ENCODE measurements at regions not wholly inside any gene's neighbourhood (a gene's known extent, or its start where the extent isn't known, plus 50 kb on each side); places are given as distances from the start of the nearest gene placed in this dataset.

- Histone ChIP-seq H3K27me3 (no peaks in the 10 kb centered on the region), H3K4me1 (peaks cover 0 to 22% (median 17%) of the 10 kb centered on the region in 4 donors), H3K27ac (replicated peaks in 1 of 4) (peak overlapping the region in 2 of 4 donors; percentile 18), H3K36me3 (no peaks in the 10 kb centered on the region), H3K9me3 (no peaks in the 10 kb centered on the region), H3K4me3 (no peak overlapping the region)
- WGBS, result 53% methylated on average over 7 of the region's 7 CpGs
- no peak for TF ChIP-seq POLR2A (IDR thresholded peaks at IDR 0.05; ENCODE audit: low read depth)
- intact Hi-C loops (cut with DNase I), result no loop called here
- no peak for DNase-seq (ENCODE audit: extremely low spot score)
These were observed 364.8 kb downstream of the PDGFC start for GRCh38 chr4:156606554-156607477.

GRCh38 chr4:156598138-156598681, 373.4 kb downstream of the PDGFC start:
- 31% methylated on average over 6 of the region's 6 CpGs for WGBS
- no peak for DNase-seq (ENCODE audit: extremely low spot score)
- intact Hi-C loops (cut with DNase I), result no loop called here
- TF ChIP-seq POLR2AphosphoS5 (IDR thresholded peaks at IDR 0.05), result no peak
- no peak for TF ChIP-seq POLR2A (IDR thresholded peaks at IDR 0.05; ENCODE audit: low read depth)
- no peak for TF ChIP-seq EP300 (IDR thresholded peaks at IDR 0.05)
- TF ChIP-seq CTCF (IDR thresholded peaks at IDR 0.05), result no peak
- H3K4me3 ChIP-seq, result peak overlapping the region in 2 of 4 donors; percentile 10 to 11
- H3K27me3 ChIP-seq, result no peaks in the 10 kb centered on the region
- no peaks in the 10 kb centered on the region for H3K36me3 ChIP-seq
- H3K27ac ChIP-seq (replicated peaks in 1 of 4), result peak overlapping the region in 1 of 4 donors; percentile 13
- H3K9me3 ChIP-seq, result no peaks in the 10 kb centered on the region
- H3K4me1 ChIP-seq, result peaks cover 0 to 11% (median 6%) of the 10 kb centered on the region in 4 donors

- 91% methylated on average over 4 of the region's 4 CpGs for WGBS
- Histone ChIP-seq H3K27ac (replicated peaks in 1 of 4) (no peak overlapping the region), H3K36me3 (no peaks in the 10 kb centered on the region), H3K4me3 (no peak overlapping the region), H3K4me1 (peaks cover 0 to 11% (median 6%) of the 10 kb centered on the region in 4 donors), H3K27me3 (no peaks in the 10 kb centered on the region), H3K9me3 (no peaks in the 10 kb centered on the region)
- intact Hi-C loops (cut with DNase I), result no loop called here
- DNase-seq (ENCODE audit: extremely low spot score), result no peak
- TF ChIP-seq POLR2A (IDR thresholded peaks at IDR 0.05; ENCODE audit: low read depth), result no peak
- TF ChIP-seq EP300 (IDR thresholded peaks at IDR 0.05), result no peak
- no peak for TF ChIP-seq POLR2AphosphoS5 (IDR thresholded peaks at IDR 0.05)
- TF ChIP-seq CTCF (IDR thresholded peaks at IDR 0.05), result no peak
These were observed 374.8 kb downstream of the PDGFC start for GRCh38 chr4:156596706-156597329.

- WGBS, result 82% methylated on average over 2 of the region's 2 CpGs
- intact Hi-C loops (cut with DNase I), result no loop called here
- H3K4me3 ChIP-seq, result no peak overlapping the region
These were observed 375.6 kb downstream of the PDGFC start for GRCh38 chr4:156596026-156596425.

More at GRCh38 chr4:156596026-156596425, 375.6 kb downstream of the PDGFC start:
- no peaks in the 10 kb centered on the region for H3K36me3 ChIP-seq
- no peak for DNase-seq (ENCODE audit: extremely low spot score)
- H3K9me3 ChIP-seq, result no peaks in the 10 kb centered on the region
- H3K4me1 ChIP-seq, result peaks cover 0 to 11% (median 6%) of the 10 kb centered on the region in 4 donors
- H3K27ac ChIP-seq (replicated peaks in 1 of 4), result no peak overlapping the region
- no peaks in the 10 kb centered on the region for H3K27me3 ChIP-seq
- no peak for TF ChIP-seq CTCF (IDR thresholded peaks at IDR 0.05)

Data from esophagus muscularis mucosa (tissue), 4 donors.